Liver (tissue), 8 donors: ENCODE measurements at regions not wholly inside any gene's neighbourhood (a gene's known extent, or its start where the extent isn't known, plus 50 kb on each side); places are given as distances from the start of the nearest gene placed in this dataset.

ENCODE experiments used
- DNase-seq: peaks from one replicate; pipeline ENCODE4 v3.0.0-alpha.2; 2017; ENCODE audit warnings: low spot score
- H3K27ac ChIP-seq, 2 donors: one replicate each; pipeline ENCODE4 v1.7.0; 2013; ENCODE audit warnings: inconsistent platforms in 2 of 2, low read length in 2 of 2, control low read depth in 1 of 2, low read depth in 1 of 2, mild to moderate bottlenecking in 1 of 2
- H3K27me3 ChIP-seq, 4 donors: one replicate each; pipeline versions ENCODE4 v1.6.1 to v1.7.0; 2013; ENCODE audit warnings: low read length in 3 of 4, inconsistent platforms in 1 of 4, mild to moderate bottlenecking in 1 of 4, moderate library complexity in 1 of 4; ENCODE audit not compliant: control insufficient read depth in 4 of 4, insufficient read depth in 4 of 4
- H3K36me3 ChIP-seq, 4 donors: one replicate each; pipeline versions ENCODE4 v1.6.1 to v1.7.0; 2013; ENCODE audit warnings: low read length in 3 of 4, mild to moderate bottlenecking in 3 of 4, low read depth in 1 of 4, moderate library complexity in 1 of 4; ENCODE audit not compliant: control insufficient read depth in 4 of 4, insufficient read depth in 3 of 4
- H3K4me1 ChIP-seq, 4 donors: one replicate each; pipeline versions ENCODE4 v1.6.1 to v1.7.0; 2013; ENCODE audit warnings: low read length in 3 of 4, mild to moderate bottlenecking in 3 of 4, moderate library complexity in 1 of 4; ENCODE audit not compliant: control insufficient read depth in 4 of 4, insufficient read depth in 4 of 4
- H3K4me3 ChIP-seq, 3 donors: one replicate each; pipeline versions ENCODE4 v1.6.1 to v1.7.0; 2013; ENCODE audit warnings: low read length in 3 of 3, control low read depth in 1 of 3, low read depth in 1 of 3, mild to moderate bottlenecking in 1 of 3
- H3K9ac ChIP-seq, 2 donors: one replicate each; pipeline ENCODE4 v1.7.0; 2013; ENCODE audit warnings: low read length in 2 of 2, mild to moderate bottlenecking in 2 of 2, moderate library complexity in 2 of 2, control low read depth in 1 of 2, low read depth in 1 of 2
- H3K9me3 ChIP-seq, 4 donors: one replicate each; pipeline versions ENCODE4 v1.6.1 to v1.7.0; 2013; ENCODE audit warnings: low read length in 3 of 4; ENCODE audit not compliant: control insufficient read depth in 4 of 4
- ATF3 ChIP-seq: IDR thresholded peaks from 2 replicates; pipeline ENCODE4 v1.6.1; 2016; ENCODE audit warnings: antibody characterized with exemption
- CTCF ChIP-seq: fragments of 150-350 bp; IDR thresholded peaks from 2 replicates; pipeline ENCODE4 v1.5.1; 2017; ENCODE audit warnings: improper control_type of control experiment, low read depth, low read length; ENCODE audit not compliant: missing input control
- EGR1 ChIP-seq, 2 donors: IDR thresholded peaks; 2 replicates each; pipeline ENCODE4 v1.6.1; 2016 to 2018; ENCODE audit warnings: antibody characterized with exemption in 2 of 2, low read depth in 2 of 2
- FOXA1 ChIP-seq: IDR thresholded peaks from 2 replicates; pipeline ENCODE4 v1.6.1; 2016; ENCODE audit warnings: antibody characterized with exemption
- FOXA2 ChIP-seq: IDR thresholded peaks from 2 replicates; pipeline ENCODE4 v1.6.1; 2016; ENCODE audit warnings: antibody characterized with exemption
- GABPA ChIP-seq, 2 donors: IDR thresholded peaks in 1 of 2; conservative IDR thresholded peaks in 1 of 2; 2 replicates each; pipeline ENCODE4 v1.6.1; 2016; ENCODE audit warnings: antibody characterized with exemption in 2 of 2, mild to moderate bottlenecking in 1 of 2, moderate library complexity in 1 of 2
- HNF4A ChIP-seq, 2 donors: conservative IDR thresholded peaks; 2 replicates each; pipeline ENCODE4 v1.6.1; 2016; ENCODE audit warnings: antibody characterized with exemption in 2 of 2, mild to moderate bottlenecking in 2 of 2
- HNF4G ChIP-seq: IDR thresholded peaks from 2 replicates; pipeline ENCODE4 v1.6.1; 2016; ENCODE audit warnings: antibody characterized with exemption
- JUND ChIP-seq, 2 donors: IDR thresholded peaks; 2 replicates each; pipeline ENCODE4 v1.6.1; 2016; ENCODE audit warnings: antibody characterized with exemption in 2 of 2
- NR2F2 ChIP-seq: IDR thresholded peaks from 2 replicates; pipeline ENCODE4 v1.6.1; 2016; ENCODE audit warnings: antibody characterized with exemption
- RAD21 ChIP-seq, 2 donors: IDR thresholded peaks; 2 replicates each; pipeline ENCODE4 v1.6.1; 2016; ENCODE audit warnings: antibody characterized with exemption in 2 of 2, mild to moderate bottlenecking in 2 of 2
- RXRA ChIP-seq, 2 donors: IDR thresholded peaks; 2 replicates each; pipeline ENCODE4 v1.6.1; 2017 to 2018; ENCODE audit warnings: antibody characterized with exemption in 2 of 2, mild to moderate bottlenecking in 1 of 2
- SP1 ChIP-seq: IDR thresholded peaks from 2 replicates; pipeline ENCODE4 v1.6.1; 2018; ENCODE audit warnings: antibody characterized with exemption, mild to moderate bottlenecking
- TAF1 ChIP-seq: conservative IDR thresholded peaks from 2 replicates; pipeline ENCODE4 v1.6.1; 2016; ENCODE audit warnings: antibody characterized with exemption, mild to moderate bottlenecking
- YY1 ChIP-seq: IDR thresholded peaks from 2 replicates; pipeline ENCODE4 v1.6.1; 2016; ENCODE audit warnings: antibody characterized with exemption, mild to moderate bottlenecking
- WGBS: extraction: QIAGEN DNeasy Blood & Tissue Kit; methylation state at CpG from one replicate; pipeline ENCODE4 v1.1.7; 2013; 5-methylcytosine and 5-hydroxymethylcytosine counted together
- TF ChIP-seq, protein P1 (sequence below): IDR thresholded peaks from 2 replicates; pipeline ENCODE4 v1.6.1; 2016; ENCODE audit warnings: antibody characterized with exemption
- TF ChIP-seq, protein P2 (sequence below): IDR thresholded peaks from 2 replicates; pipeline ENCODE4 v1.6.1; 2016; ENCODE audit warnings: antibody characterized with exemption
- TF ChIP-seq, protein P3 (sequence below): IDR thresholded peaks from 2 replicates; pipeline ENCODE4 v1.6.1; 2016; ENCODE audit warnings: antibody characterized with exemption, mild to moderate bottlenecking
- donor health status: healthy.
- donor health status: healthy.
- donor health status: healthy.
- donor health status: healthy.
- donor health status: healthy.

DNA sequence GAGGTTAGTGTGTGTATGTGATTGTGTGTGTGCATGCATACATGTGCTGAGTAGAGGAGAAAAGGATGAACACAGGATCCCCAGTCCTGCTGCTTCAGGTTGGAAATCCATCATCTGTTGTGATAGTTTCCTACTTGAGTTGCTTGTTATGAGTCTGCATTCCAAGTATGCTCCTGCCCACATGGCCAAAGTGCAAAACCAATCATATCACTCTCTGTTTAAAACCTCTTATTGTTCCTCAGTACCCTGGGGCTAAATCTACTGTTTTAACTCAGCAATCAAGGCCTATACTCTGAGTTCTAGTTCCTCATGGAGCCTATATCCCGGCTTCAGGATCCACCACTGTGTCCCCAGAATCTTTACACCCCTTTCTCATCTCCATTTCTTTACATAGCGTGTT lies 139.9 kb upstream of the TLE3 start:
- no peak for DNase-seq
- H3K4me1 ChIP-seq: no peaks in the 10 kb centered on the region
- no peaks in the 10 kb centered on the region for H3K27me3 ChIP-seq
- no peak for TF ChIP-seq HNF4A (conservative IDR thresholded peaks at IDR 0.05)
- TF ChIP-seq RXRA (IDR thresholded peaks at IDR 0.05): no peak
- TF ChIP-seq FOXA1: no peak
- no peak for TF ChIP-seq FOXA2
- TF ChIP-seq TAF1: no peak
- TF ChIP-seq, protein P1, sequence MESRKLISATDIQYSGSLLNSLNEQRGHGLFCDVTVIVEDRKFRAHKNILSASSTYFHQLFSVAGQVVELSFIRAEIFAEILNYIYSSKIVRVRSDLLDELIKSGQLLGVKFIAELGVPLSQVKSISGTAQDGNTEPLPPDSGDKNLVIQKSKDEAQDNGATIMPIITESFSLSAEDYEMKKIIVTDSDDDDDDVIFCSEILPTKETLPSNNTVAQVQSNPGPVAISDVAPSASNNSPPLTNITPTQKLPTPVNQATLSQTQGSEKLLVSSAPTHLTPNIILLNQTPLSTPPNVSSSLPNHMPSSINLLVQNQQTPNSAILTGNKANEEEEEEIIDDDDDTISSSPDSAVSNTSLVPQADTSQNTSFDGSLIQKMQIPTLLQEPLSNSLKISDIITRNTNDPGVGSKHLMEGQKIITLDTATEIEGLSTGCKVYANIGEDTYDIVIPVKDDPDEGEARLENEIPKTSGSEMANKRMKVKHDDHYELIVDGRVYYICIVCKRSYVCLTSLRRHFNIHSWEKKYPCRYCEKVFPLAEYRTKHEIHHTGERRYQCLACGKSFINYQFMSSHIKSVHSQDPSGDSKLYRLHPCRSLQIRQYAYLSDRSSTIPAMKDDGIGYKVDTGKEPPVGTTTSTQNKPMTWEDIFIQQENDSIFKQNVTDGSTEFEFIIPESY: no peak
- no peak for TF ChIP-seq CTCF
- TF ChIP-seq JUND (IDR thresholded peaks at IDR 0.05): no peak
- no peak for TF ChIP-seq YY1
- no peak for TF ChIP-seq ATF3
- no peak for TF ChIP-seq RAD21 (IDR thresholded peaks at IDR 0.05)
- TF ChIP-seq, protein P2, sequence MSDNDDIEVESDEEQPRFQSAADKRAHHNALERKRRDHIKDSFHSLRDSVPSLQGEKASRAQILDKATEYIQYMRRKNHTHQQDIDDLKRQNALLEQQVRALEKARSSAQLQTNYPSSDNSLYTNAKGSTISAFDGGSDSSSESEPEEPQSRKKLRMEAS: no peak
- TF ChIP-seq SP1: no peak
- no peak overlapping the region for H3K27ac ChIP-seq
- WGBS: 92% methylated on average over 2 of the region's 2 CpGs
- no peak overlapping the region for H3K9ac ChIP-seq
- H3K36me3 ChIP-seq: no peaks in the 10 kb centered on the region
- no peak overlapping the region for H3K4me3 ChIP-seq
- no peaks in the 10 kb centered on the region for H3K9me3 ChIP-seq

DNA sequence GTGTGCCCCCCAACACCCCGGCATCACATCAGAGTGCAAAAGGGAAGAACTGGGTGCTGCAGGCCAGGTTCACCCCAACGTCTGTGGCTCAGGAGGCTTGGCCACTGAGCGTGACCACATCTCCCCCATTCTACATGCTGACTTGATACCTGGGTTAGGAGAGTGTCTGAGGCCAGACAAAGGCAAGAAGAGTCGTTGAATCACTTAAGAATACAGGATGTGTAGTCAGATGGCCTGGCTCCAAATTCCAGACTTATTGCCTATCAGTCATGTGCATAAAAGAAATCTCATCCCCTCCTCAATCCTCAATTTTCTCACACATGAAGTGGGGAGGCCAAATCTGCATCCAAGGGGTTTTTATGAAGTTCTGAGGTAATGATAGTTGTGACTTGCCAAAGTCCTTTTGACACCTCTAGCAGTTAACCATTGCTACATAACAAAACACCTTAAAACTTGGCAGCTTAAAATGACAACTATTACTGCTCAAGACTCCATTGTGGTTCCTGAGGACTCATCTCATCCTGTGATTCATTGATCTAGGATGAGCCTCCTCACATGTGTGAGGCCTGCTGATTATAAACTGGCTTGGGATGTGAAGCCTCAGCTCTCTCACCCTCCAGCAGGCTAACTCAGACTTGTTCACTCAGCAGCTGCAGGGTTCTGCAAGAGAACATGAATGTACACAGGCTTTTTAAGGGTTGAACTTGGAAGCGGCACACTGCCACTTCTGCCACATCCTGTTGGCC lies 138.8 kb upstream of the TLE3 start:
- Histone ChIP-seq H3K4me3 (no peak overlapping the region), H3K27ac (no peak overlapping the region), H3K9ac (no peak overlapping the region), H3K36me3 (no peaks in the 10 kb centered on the region), H3K4me1 (no peaks in the 10 kb centered on the region), H3K9me3 (peaks cover 0 to 2% (median 0%) of the 10 kb centered on the region in 4 donors), H3K27me3 (no peaks in the 10 kb centered on the region)
- WGBS: 90% methylated on average over 5 of the region's 5 CpGs
- TF ChIP-seq JUND (IDR thresholded peaks at IDR 0.05) (no peak), SP1 (no peak), ATF3 (no peak), NR2F2 (no peak), HNF4A (conservative IDR thresholded peaks at IDR 0.05) (no peak), CTCF (no peak), HNF4G (no peak), RXRA (IDR thresholded peaks at IDR 0.05) (no peak), FOXA2 (no peak), TAF1 (no peak), EGR1 (IDR thresholded peaks at IDR 0.05; ENCODE audit: low read depth in 2 of 2) (no peak), RAD21 (IDR thresholded peaks at IDR 0.05) (no peak), FOXA1 (no peak), GABPA (IDR thresholded peaks at IDR 0.05 in 1 of 2, conservative IDR thresholded peaks at IDR 0.05 in 1 of 2) (no peak)
- TF ChIP-seq, protein P2: no peak
- TF ChIP-seq, protein P3, sequence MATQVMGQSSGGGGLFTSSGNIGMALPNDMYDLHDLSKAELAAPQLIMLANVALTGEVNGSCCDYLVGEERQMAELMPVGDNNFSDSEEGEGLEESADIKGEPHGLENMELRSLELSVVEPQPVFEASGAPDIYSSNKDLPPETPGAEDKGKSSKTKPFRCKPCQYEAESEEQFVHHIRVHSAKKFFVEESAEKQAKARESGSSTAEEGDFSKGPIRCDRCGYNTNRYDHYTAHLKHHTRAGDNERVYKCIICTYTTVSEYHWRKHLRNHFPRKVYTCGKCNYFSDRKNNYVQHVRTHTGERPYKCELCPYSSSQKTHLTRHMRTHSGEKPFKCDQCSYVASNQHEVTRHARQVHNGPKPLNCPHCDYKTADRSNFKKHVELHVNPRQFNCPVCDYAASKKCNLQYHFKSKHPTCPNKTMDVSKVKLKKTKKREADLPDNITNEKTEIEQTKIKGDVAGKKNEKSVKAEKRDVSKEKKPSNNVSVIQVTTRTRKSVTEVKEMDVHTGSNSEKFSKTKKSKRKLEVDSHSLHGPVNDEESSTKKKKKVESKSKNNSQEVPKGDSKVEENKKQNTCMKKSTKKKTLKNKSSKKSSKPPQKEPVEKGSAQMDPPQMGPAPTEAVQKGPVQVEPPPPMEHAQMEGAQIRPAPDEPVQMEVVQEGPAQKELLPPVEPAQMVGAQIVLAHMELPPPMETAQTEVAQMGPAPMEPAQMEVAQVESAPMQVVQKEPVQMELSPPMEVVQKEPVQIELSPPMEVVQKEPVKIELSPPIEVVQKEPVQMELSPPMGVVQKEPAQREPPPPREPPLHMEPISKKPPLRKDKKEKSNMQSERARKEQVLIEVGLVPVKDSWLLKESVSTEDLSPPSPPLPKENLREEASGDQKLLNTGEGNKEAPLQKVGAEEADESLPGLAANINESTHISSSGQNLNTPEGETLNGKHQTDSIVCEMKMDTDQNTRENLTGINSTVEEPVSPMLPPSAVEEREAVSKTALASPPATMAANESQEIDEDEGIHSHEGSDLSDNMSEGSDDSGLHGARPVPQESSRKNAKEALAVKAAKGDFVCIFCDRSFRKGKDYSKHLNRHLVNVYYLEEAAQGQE: no peak
- no peak for DNase-seq
